ENCODE measurements at regions not wholly inside any gene's neighbourhood (a gene's known extent, or its start where the extent isn't known, plus 50 kb on each side); places are given as distances from the start of the nearest gene placed in this dataset.

DNA sequence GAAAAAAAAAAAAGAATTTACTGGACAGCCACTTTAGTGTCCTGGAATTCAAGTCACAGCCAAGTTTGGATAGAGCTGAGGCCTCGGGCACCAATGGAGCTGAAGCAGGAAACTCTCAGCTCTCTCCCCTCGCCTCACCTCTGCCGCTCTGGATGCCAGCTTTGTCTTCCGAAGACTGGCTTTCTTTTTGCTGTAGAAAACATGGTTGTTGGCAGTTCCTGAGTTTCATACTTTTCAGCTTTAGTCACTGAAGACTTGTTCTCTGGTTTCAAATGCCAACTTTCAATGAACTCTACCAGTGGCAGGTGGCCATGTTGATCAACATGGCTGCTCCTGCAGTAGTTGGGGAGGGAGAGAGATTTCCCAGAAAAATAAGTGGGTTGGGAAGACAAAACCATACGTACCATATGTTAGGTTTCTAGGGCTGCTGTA lies 142.2 kb downstream of the SNX18 start:
- Histone ChIP-seq H3K27me3 (replicated peaks in 2 of 5; ENCODE audit: control insufficient read depth in 4 of 5, insufficient read depth in 5 of 5, low read length in 4 of 5) (no peaks in the 10 kb centered on the region), H3K27ac (ENCODE audit: insufficient read depth in 1 of 2, low read depth in 1 of 2, low read length in 2 of 2, poor library complexity in 1 of 2, severe bottlenecking in 2 of 2) (no peak overlapping the region), H3K9me3 (ENCODE audit: control extremely low read depth in 1 of 5, control insufficient read depth in 4 of 5, insufficient read depth in 2 of 5, low read depth in 1 of 5, low read length in 4 of 5) (peaks cover 0 to 1% (median 0%) of the 10 kb centered on the region in 5 experiments), H3K36me3 (ENCODE audit: control insufficient read depth in 4 of 4, insufficient read depth in 4 of 4, low read length in 3 of 4) (no peaks in the 10 kb centered on the region), H3K4me3 (ENCODE audit: control insufficient read depth in 1 of 7, extremely low read depth in 1 of 7, insufficient read depth in 4 of 7, low read depth in 2 of 7, low read length in 6 of 7) (no peak overlapping the region), H3K4me1 (ENCODE audit: control extremely low read depth in 1 of 4, control insufficient read depth in 4 of 4, insufficient read depth in 4 of 4, low read length in 3 of 4) (peaks cover 0 to 2% (median 0%) of the 10 kb centered on the region in 4 experiments)
- POLR2A ChIA-PET, result no interaction called here
- no peak for DNase-seq
- 96% methylated on average over 4 of the region's 5 CpGs for WGBS (ENCODE audit: insufficient coverage)
- CTCF ChIA-PET, result no interaction called here

DNA sequence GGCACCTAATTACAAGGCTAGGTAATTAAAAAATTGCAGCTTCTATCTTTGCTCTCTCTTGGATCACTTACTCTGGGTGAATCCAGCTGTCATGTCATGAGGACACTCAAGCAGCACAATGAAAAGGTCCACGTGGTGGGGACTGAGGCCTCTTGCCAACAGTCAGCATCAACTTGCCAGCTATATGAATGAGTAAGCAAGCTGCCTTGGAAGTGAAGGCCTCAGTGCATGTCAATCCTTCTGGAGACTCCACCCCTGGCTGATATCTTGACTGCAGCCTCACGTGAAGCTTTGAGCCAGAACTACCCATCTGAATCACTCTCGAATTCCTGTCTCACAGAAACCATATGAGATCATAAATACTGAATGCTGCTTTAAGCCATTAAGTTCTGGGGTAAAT lies 140.5 kb downstream of the SNX18 start:
- Histone ChIP-seq H3K4me3 (ENCODE audit: control insufficient read depth in 1 of 7, extremely low read depth in 1 of 7, insufficient read depth in 4 of 7, low read depth in 2 of 7, low read length in 6 of 7) (no peak overlapping the region), H3K4me1 (ENCODE audit: control extremely low read depth in 1 of 4, control insufficient read depth in 4 of 4, insufficient read depth in 4 of 4, low read length in 3 of 4) (peaks cover 0 to 2% (median 0%) of the 10 kb centered on the region in 4 experiments), H3K27me3 (replicated peaks in 2 of 5; ENCODE audit: control insufficient read depth in 4 of 5, insufficient read depth in 5 of 5, low read length in 4 of 5) (no peaks in the 10 kb centered on the region), H3K27ac (ENCODE audit: insufficient read depth in 1 of 2, low read depth in 1 of 2, low read length in 2 of 2, poor library complexity in 1 of 2, severe bottlenecking in 2 of 2) (no peak overlapping the region), H3K36me3 (ENCODE audit: control insufficient read depth in 4 of 4, insufficient read depth in 4 of 4, low read length in 3 of 4) (no peaks in the 10 kb centered on the region), H3K9me3 (ENCODE audit: control extremely low read depth in 1 of 5, control insufficient read depth in 4 of 5, insufficient read depth in 2 of 5, low read depth in 1 of 5, low read length in 4 of 5) (peaks cover 0 to 1% (median 0%) of the 10 kb centered on the region in 5 experiments)
- WGBS (ENCODE audit: insufficient coverage), result 100% methylated on average over 1 of the region's 3 CpGs
- DNase-seq, result no peak
- ChIA-PET POLR2A (no interaction called here), CTCF (no interaction called here)

GRCh38 chr5:54656261-54656728 lies 138.7 kb downstream of the SNX18 start:
- DNase-seq, result no peak
- CTCF ChIA-PET, result no interaction called here
- peaks cover 0 to 1% (median 0%) of the 10 kb centered on the region in 5 experiments for H3K9me3 ChIP-seq (ENCODE audit: control extremely low read depth in 1 of 5, control insufficient read depth in 4 of 5, insufficient read depth in 2 of 5, low read depth in 1 of 5, low read length in 4 of 5)
- WGBS (ENCODE audit: insufficient coverage), result 100% methylated on average over 1 of the region's 2 CpGs
- no peak overlapping the region for H3K4me3 ChIP-seq (ENCODE audit: control insufficient read depth in 1 of 7, extremely low read depth in 1 of 7, insufficient read depth in 4 of 7, low read depth in 2 of 7, low read length in 6 of 7)
- no peak overlapping the region for H3K27ac ChIP-seq (ENCODE audit: insufficient read depth in 1 of 2, low read depth in 1 of 2, low read length in 2 of 2, poor library complexity in 1 of 2, severe bottlenecking in 2 of 2)
- no peaks in the 10 kb centered on the region for H3K27me3 ChIP-seq (replicated peaks in 2 of 5; ENCODE audit: control insufficient read depth in 4 of 5, insufficient read depth in 5 of 5, low read length in 4 of 5)
- H3K4me1 ChIP-seq (ENCODE audit: control extremely low read depth in 1 of 4, control insufficient read depth in 4 of 4, insufficient read depth in 4 of 4, low read length in 3 of 4), result peaks cover 0 to 2% (median 0%) of the 10 kb centered on the region in 4 experiments
- no peaks in the 10 kb centered on the region for H3K36me3 ChIP-seq (ENCODE audit: control insufficient read depth in 4 of 4, insufficient read depth in 4 of 4, low read length in 3 of 4)
- POLR2A ChIA-PET, result no interaction called here

DNA sequence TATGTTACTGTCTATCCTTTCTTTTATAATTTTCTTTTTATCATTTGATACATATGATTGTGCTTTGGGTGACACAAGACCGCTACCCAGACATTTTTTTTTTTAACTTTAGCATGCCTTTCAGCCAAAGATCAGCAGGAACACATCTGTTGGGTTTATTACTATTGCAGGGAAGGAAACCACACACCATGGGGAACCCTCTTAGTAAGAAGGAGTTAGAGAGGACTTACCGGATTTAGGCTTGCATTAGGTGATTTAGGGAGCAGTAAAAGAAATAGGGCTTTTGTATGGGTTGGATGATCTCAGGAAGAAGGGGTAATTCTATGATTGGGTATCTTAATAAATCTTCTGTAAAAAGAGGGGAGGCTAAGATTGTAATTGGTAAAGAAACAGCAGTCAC lies 138.2 kb downstream of the SNX18 start:
- CTCF ChIA-PET, result no interaction called here
- POLR2A ChIA-PET, result no interaction called here
- Histone ChIP-seq H3K4me1 (ENCODE audit: control extremely low read depth in 1 of 4, control insufficient read depth in 4 of 4, insufficient read depth in 4 of 4, low read length in 3 of 4) (peaks cover 0 to 2% (median 0%) of the 10 kb centered on the region in 4 experiments), H3K36me3 (ENCODE audit: control insufficient read depth in 4 of 4, insufficient read depth in 4 of 4, low read length in 3 of 4) (no peaks in the 10 kb centered on the region), H3K4me3 (ENCODE audit: control insufficient read depth in 1 of 7, extremely low read depth in 1 of 7, insufficient read depth in 4 of 7, low read depth in 2 of 7, low read length in 6 of 7) (no peak overlapping the region), H3K9me3 (ENCODE audit: control extremely low read depth in 1 of 5, control insufficient read depth in 4 of 5, insufficient read depth in 2 of 5, low read depth in 1 of 5, low read length in 4 of 5) (peaks cover 0 to 1% (median 0%) of the 10 kb centered on the region in 5 experiments), H3K27me3 (replicated peaks in 2 of 5; ENCODE audit: control insufficient read depth in 4 of 5, insufficient read depth in 5 of 5, low read length in 4 of 5) (no peaks in the 10 kb centered on the region), H3K27ac (ENCODE audit: insufficient read depth in 1 of 2, low read depth in 1 of 2, low read length in 2 of 2, poor library complexity in 1 of 2, severe bottlenecking in 2 of 2) (no peak overlapping the region)
- 100% methylated on average over 1 of the region's 2 CpGs for WGBS (ENCODE audit: insufficient coverage)
- DNase-seq, result no peak

GRCh38 chr5:54655266-54655665 lies 137.7 kb downstream of the SNX18 start:
- Histone ChIP-seq H3K36me3 (ENCODE audit: control insufficient read depth in 4 of 4, insufficient read depth in 4 of 4, low read length in 3 of 4) (no peaks in the 10 kb centered on the region), H3K27ac (ENCODE audit: insufficient read depth in 1 of 2, low read depth in 1 of 2, low read length in 2 of 2, poor library complexity in 1 of 2, severe bottlenecking in 2 of 2) (no peak overlapping the region), H3K4me1 (ENCODE audit: control extremely low read depth in 1 of 4, control insufficient read depth in 4 of 4, insufficient read depth in 4 of 4, low read length in 3 of 4) (peaks cover 0 to 2% (median 0%) of the 10 kb centered on the region in 4 experiments), H3K4me3 (ENCODE audit: control insufficient read depth in 1 of 7, extremely low read depth in 1 of 7, insufficient read depth in 4 of 7, low read depth in 2 of 7, low read length in 6 of 7) (no peak overlapping the region), H3K27me3 (replicated peaks in 2 of 5; ENCODE audit: control insufficient read depth in 4 of 5, insufficient read depth in 5 of 5, low read length in 4 of 5) (no peaks in the 10 kb centered on the region), H3K9me3 (ENCODE audit: control extremely low read depth in 1 of 5, control insufficient read depth in 4 of 5, insufficient read depth in 2 of 5, low read depth in 1 of 5, low read length in 4 of 5) (peaks cover 0 to 1% (median 0%) of the 10 kb centered on the region in 5 experiments)
- ChIA-PET CTCF (no interaction called here), POLR2A (no interaction called here)
- DNase-seq, result no peak
- 100% methylated on average over 1 of the region's 1 CpG for WGBS (ENCODE audit: insufficient coverage)

DNA sequence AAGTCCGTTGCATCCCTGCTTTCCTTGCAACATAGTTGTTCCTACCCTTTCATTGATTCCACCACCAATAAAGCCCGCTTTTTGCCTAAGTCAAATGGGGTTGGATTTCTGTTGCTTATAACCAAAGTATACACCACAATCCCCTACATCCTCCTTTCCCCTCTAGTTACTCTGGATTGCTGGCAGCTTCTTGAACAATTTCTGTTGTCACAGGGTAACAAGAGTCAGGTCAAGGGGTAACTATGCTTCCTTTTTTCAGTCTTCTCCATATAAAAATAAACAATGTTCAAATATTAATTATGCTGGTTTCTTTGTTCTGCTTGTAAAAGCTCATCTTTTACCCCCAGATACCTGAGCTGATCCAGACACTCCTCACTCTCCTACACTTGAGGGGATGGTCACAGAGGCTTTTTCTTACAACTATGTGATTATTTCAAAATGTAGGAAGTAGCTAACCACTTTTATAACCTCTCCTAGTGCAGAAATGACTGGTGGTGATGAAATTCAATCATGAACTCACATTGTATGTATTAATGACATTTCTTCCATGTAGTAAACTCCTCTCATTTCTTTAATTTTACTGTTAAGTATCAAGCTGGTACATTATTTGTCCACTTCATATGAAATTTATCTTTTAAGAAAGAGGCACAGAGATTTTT lies 136.5 kb downstream of the SNX18 start:
- no peaks in the 10 kb centered on the region for H3K27me3 ChIP-seq (replicated peaks in 2 of 5; ENCODE audit: control insufficient read depth in 4 of 5, insufficient read depth in 5 of 5, low read length in 4 of 5)
- DNase-seq, result peak in 1 of 3 donors; percentile 5
- ChIA-PET POLR2A (no interaction called here), CTCF (no interaction called here)
- no peaks in the 10 kb centered on the region for H3K36me3 ChIP-seq (ENCODE audit: control insufficient read depth in 4 of 4, insufficient read depth in 4 of 4, low read length in 3 of 4)
- WGBS (ENCODE audit: insufficient coverage), result 100% methylated on average over 1 of the region's 2 CpGs
- H3K9me3 ChIP-seq (ENCODE audit: control extremely low read depth in 1 of 5, control insufficient read depth in 4 of 5, insufficient read depth in 2 of 5, low read depth in 1 of 5, low read length in 4 of 5), result no peaks in the 10 kb centered on the region
- H3K4me3 ChIP-seq (ENCODE audit: control insufficient read depth in 1 of 7, extremely low read depth in 1 of 7, insufficient read depth in 4 of 7, low read depth in 2 of 7, low read length in 6 of 7), result no peak overlapping the region
- no peak overlapping the region for H3K27ac ChIP-seq (ENCODE audit: insufficient read depth in 1 of 2, low read depth in 1 of 2, low read length in 2 of 2, poor library complexity in 1 of 2, severe bottlenecking in 2 of 2)
- H3K4me1 ChIP-seq (ENCODE audit: control extremely low read depth in 1 of 4, control insufficient read depth in 4 of 4, insufficient read depth in 4 of 4, low read length in 3 of 4), result peaks cover 0 to 2% (median 0%) of the 10 kb centered on the region in 4 experiments

DNA sequence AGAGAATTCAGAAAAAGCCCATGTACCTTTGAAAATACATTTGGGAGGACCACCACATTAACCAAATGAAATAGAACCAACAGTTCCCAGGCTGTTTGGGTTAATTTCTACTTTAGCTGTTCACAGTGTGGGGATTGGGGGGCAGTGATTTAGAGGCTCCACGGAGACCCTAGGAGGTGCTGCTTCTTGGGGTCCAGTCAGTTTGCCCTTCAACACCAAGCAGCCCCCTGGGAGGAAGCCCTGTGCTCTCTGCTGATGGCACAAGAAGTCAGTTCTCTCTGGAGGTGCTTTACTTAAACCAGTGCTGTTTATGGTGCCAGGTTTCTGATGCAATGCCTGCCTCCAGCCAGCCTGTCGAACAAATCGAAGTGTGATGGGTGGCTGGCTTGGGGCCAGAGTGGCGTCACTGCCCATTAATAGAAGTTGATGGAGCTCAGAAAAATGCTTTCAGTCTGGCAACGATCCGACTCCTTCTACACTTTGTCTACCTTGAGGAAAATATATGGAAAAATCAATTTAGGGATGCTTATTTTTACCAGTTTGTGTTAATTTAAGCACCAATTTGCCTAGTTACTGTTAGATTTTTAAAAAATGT lies 134.0 kb downstream of the SNX18 start:
- H3K27ac ChIP-seq (ENCODE audit: insufficient read depth in 1 of 2, low read depth in 1 of 2, low read length in 2 of 2, poor library complexity in 1 of 2, severe bottlenecking in 2 of 2), result no peak overlapping the region
- 100% methylated on average over 3 of the region's 6 CpGs for WGBS (ENCODE audit: insufficient coverage)
- no peak overlapping the region for H3K4me3 ChIP-seq (ENCODE audit: control insufficient read depth in 1 of 7, extremely low read depth in 1 of 7, insufficient read depth in 4 of 7, low read depth in 2 of 7, low read length in 6 of 7)
- no peak for DNase-seq
- no peaks in the 10 kb centered on the region for H3K27me3 ChIP-seq (replicated peaks in 2 of 5; ENCODE audit: control insufficient read depth in 4 of 5, insufficient read depth in 5 of 5, low read length in 4 of 5)
- H3K4me1 ChIP-seq (ENCODE audit: control extremely low read depth in 1 of 4, control insufficient read depth in 4 of 4, insufficient read depth in 4 of 4, low read length in 3 of 4), result peaks cover 10 to 15% (median 12%) of the 10 kb centered on the region in 4 experiments
- ChIA-PET POLR2A (no interaction called here), CTCF (no interaction called here)
- H3K36me3 ChIP-seq (ENCODE audit: control insufficient read depth in 4 of 4, insufficient read depth in 4 of 4, low read length in 3 of 4), result no peaks in the 10 kb centered on the region
- no peaks in the 10 kb centered on the region for H3K9me3 ChIP-seq (ENCODE audit: control extremely low read depth in 1 of 5, control insufficient read depth in 4 of 5, insufficient read depth in 2 of 5, low read depth in 1 of 5, low read length in 4 of 5)
